GM18511 (cell line): ENCODE measurements at regions not wholly inside any gene's neighbourhood (a gene's known extent, or its start where the extent isn't known, plus 50 kb on each side); places are given as distances from the start of the nearest gene placed in this dataset.
"Not testable (repeated sequence)": the region's sequence is repeated elsewhere in the genome, so short reads cannot be mapped to it uniquely, and the experiment has no call there.

Source experiments
- ATAC-seq: cut with Tn5 transposase; IDR thresholded peaks from one replicate; pipeline ENCODE4 v1.9.1; 2021; ENCODE audit warnings: mild to moderate bottlenecking, moderate library complexity; ENCODE audit not compliant: unreplicated experiment

DNA sequence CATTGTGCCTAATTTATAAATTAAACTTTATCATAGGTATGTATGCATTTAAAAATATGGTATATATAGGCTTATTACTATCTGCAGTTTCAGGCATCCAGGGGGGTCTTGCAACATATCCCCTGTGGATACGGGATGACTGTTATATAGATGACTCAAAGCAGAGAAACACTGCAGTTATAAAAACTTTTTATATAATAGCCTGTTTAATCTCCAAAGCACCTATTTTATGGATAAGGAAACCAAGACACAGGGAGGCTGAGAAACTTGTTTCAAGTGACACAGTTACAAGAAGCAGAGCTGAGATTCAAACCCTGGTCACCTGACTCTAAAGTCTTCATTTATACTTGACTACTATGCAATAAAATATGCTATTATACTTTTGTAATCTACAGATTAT lies 897.7 kb downstream of the KCNA4 start:
- ATAC-seq: no peak

- ATAC-seq: no peak
Observed at GRCh38 chr11:29100967-29101366, 915.9 kb downstream of the KCNA4 start.

- no peak for ATAC-seq
Observed at GRCh38 chr11:29095821-29096220, 921.0 kb downstream of the KCNA4 start.

- no peak for ATAC-seq
Observed at GRCh38 chr11:29093416-29094120, 923.3 kb downstream of the KCNA4 start.

DNA sequence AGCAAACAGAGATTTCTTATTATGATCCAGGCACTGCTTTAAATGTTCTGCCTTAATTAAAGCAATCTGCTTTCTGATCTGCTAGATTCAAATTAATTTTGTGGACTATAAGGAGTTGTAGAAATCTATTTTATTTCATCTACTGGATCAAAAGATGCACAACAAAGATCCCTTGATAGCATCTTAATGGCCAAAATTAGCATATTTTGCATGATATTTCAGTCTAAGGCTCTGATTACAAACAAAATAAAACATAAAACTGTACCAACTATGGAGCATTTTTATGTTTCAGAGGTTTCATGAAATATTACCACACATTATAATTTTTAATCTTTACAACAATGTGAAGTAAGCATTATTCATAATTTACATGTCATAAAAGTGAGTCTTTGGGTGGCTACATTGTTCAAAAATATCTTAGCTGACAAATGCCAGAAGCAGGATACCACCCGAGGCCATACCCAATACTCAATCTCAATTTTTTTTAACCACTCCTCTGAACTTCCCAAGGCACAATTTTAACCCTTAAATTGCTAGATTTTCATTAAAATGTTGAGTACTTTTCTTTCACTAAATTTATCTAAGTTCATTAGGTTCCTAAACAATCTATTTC lies 929.5 kb downstream of the KCNA4 start:
- no peak for ATAC-seq

GRCh38 chr11:29075726-29076125 lies 941.1 kb downstream of the KCNA4 start:
- ATAC-seq: no peak

- ATAC-seq: no peak
Observed at GRCh38 chr11:29063630-29064361, 953.0 kb downstream of the KCNA4 start.

DNA sequence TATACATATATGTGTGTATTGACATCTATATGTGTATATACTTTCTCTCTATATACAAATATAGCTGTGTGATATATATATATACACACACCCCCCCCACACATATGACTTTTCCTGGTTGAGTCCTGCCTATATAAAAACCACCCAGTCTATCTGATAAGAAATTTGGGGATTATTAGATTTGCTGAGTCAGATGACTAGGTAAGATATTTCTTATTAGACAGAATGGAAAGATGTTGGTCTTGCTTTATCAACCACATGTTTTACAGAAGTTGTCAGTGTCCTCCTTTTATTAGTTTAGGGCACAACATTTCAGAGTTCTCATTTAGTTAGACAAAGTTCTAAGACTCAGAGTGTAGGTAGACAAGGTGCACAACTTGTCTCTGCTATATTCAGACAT lies 953.3 kb downstream of the METTL15 start:
- no peak for ATAC-seq

DNA sequence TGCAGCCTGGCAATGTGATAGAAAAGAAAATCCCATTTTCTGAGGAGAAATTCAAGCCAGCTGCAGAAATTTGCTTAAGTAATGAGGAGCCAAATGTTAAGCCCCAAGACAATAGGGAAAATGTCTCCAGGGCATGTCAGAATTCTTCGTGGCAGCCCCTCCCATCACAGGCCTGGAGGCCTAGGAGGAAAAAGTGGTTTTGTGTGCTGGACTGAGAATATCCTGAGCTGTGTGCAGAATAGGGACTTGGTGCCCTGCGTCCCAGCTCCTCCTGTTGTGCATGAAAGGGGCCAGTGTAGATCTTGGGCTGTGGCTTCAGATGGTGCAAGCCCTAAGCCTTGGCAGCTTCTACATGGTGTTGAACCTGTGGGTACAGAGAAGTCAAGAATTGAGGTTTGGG lies 948.3 kb downstream of the METTL15 start:
- ATAC-seq: not testable (repeated sequence)

- no peak for ATAC-seq
Observed at GRCh38 chr11:29051935-29052334, 943.7 kb downstream of the METTL15 start.

DNA sequence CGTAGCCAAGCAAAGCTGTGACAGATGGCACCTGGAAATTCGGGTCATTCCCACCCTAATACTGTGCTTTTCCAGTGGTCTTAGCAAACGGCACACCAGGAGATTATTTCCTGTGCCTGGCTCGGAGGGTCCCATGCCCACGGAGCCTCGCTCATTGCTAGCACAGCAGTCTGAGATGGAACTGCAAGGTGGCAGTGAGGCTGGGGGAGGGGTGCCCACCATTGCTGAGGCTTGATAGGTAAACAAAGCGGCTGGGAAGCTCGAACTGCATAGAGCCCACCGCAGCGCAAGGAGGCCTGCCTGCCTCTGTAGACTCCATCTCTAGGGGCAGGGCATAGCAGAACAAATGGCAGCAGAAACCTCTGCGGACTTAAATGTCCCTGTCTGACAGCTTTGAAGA lies 942.8 kb downstream of the METTL15 start:
- ATAC-seq: not testable (repeated sequence)

- no peak for ATAC-seq
Observed at GRCh38 chr11:29040489-29040888, 932.3 kb downstream of the METTL15 start.

DNA sequence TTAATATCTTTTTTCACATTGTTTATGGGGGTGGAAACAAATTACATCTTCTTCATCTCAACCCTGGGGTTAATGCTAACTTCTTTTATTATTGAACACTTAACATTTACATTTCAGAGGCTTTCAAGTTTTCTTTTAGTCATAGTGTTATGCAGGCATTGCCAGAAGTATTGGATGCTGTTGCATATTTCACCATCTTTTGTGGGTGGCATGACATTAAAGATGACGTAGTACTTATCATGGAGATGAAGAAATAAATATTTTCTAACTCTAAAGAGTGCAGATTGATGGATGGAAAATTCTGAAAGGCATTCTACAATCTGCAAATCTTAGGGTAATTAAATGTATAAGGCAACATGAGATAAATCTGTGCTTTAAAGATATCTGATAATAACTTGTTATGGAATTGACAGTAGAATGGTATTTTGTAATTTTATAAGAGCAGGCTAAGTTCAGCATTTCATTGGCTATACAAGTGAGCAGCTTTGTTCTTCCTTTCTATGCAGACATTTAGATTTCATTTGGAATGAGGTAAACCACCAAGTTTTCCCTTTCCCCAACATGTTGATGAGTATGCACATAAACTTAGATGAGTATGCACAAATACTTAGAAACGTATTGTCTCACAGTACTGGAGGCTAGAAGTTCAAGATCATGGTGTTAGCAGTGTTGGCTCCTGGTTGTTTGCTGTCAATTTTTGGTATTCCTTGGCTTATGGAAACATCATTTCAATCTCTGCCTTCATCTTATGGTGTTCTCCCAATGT lies 924.4 kb downstream of the METTL15 start:
- no peak for ATAC-seq

DNA sequence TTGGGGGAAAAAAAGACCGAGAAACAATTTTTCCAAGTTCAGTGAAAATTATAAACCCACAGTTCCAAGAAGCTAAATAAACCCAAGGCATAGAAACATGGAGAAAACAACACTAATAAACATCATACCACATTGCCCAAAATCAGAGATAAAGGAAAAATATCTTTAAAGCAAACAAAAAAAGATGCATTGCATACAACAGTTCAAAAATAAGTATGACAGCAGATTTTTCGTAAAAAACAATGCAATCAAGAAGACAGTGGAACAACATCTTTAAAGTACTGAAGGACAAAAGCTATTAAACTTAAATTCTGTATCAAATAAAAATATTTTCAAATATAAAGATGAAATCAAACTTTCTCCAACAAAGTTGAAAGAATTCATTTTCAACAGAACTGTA lies 921.3 kb downstream of the METTL15 start:
- no peak for ATAC-seq

DNA sequence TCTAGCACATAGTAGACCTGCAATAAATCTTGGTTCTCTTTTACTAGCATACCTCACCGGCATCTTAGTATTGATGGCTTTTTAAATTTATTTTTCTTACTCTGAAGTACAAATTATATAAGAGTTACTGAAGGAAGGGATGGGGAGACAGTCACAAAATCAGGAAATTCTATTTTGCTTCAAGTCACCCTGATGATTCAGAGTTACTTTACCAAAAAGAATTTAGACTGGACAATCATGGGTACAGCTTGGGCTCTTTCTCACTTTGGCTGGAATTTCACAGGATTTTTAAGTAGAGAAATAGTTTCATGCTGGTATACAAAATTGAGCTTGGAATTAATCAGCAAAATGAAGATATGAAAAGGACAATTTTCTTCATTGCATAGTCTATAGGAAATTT lies 919.2 kb downstream of the METTL15 start:
- no peak for ATAC-seq

- ATAC-seq: no peak
Observed at GRCh38 chr11:29026286-29026685, 918.1 kb downstream of the METTL15 start.

GRCh38 chr11:29025001-29025400 lies 916.8 kb downstream of the METTL15 start:
- ATAC-seq: no peak

- ATAC-seq: no peak
Observed at GRCh38 chr11:29024386-29024785, 916.2 kb downstream of the METTL15 start.

GRCh38 chr11:29023761-29024160 lies 915.6 kb downstream of the METTL15 start:
- ATAC-seq: no peak

- no peak for ATAC-seq
Observed at GRCh38 chr11:29022676-29023075, 914.5 kb downstream of the METTL15 start.

DNA sequence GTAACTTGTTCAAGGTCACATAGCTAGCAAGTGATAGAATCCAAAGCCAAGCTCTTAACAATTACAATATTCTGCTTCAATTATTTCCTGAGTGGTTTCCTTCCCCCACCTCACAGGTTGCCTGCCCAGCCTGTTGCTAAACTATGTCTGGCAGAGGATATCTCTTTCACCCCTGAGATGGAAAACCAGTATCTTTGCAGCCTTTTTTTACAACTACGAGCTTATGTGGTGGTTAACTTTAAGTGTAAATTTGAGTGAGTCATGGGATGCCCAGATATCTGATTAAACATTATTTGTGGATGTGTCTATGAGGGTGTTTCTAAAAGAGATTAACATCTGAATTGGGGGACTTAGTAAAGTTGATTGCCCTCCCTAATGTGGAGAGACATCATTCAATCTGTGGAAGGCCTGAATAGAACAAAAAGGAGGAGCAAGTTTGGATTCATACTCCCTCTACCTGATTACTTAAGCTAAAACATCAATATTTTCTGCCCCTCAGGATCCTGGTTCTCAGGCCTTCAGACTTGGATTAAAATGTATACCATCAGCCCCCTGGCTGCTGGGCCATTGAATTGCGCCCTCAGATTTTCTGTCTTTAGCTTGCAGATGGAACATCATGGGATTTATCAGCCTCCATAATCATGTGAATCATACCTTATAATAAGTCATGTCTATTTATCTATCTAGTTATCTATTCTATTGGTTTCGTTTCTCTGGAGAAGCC lies 911.9 kb downstream of the METTL15 start:
- no peak for ATAC-seq
